IPS-18a (cell line): ENCODE measurements at regions not wholly inside any gene's neighbourhood (a gene's known extent, or its start where the extent isn't known, plus 50 kb on each side); places are given as distances from the start of the nearest gene placed in this dataset.

Experiments
- H3K27ac ChIP-seq: one replicate; pipeline ENCODE4 v1.5.1; 2013; ENCODE audit warnings: low read length
- H3K27me3 ChIP-seq: one replicate; pipeline ENCODE4 v1.6.1; 2013; ENCODE audit warnings: mild to moderate bottlenecking, low read length; ENCODE audit not compliant: control insufficient read depth, insufficient read depth
- H3K36me3 ChIP-seq: one replicate; pipeline ENCODE4 v1.6.1; 2013; ENCODE audit warnings: low read depth, low read length; ENCODE audit not compliant: control insufficient read depth
- H3K4me1 ChIP-seq: one replicate; pipeline ENCODE4 v1.6.1; 2013; ENCODE audit warnings: low read depth, low read length; ENCODE audit not compliant: control insufficient read depth
- H3K4me3 ChIP-seq: one replicate; pipeline ENCODE4 v1.5.1; 2013; ENCODE audit warnings: low read length
- H3K9ac ChIP-seq: one replicate; pipeline ENCODE4 v1.6.1; 2013; ENCODE audit warnings: mild to moderate bottlenecking, low read length, moderate library complexity
- H3K9me3 ChIP-seq: one replicate; pipeline ENCODE4 v1.6.1; 2013; ENCODE audit warnings: low read depth, low read length; ENCODE audit not compliant: control insufficient read depth

- H3K27me3 ChIP-seq = no peaks in the 10 kb centered on the region
- H3K27ac ChIP-seq = no peak overlapping the region
- no peak overlapping the region for H3K9ac ChIP-seq
- no peak overlapping the region for H3K4me3 ChIP-seq
- peaks cover 22% of the 10 kb centered on the region for H3K4me1 ChIP-seq
- H3K36me3 ChIP-seq = no peaks in the 10 kb centered on the region
- no peaks in the 10 kb centered on the region for H3K9me3 ChIP-seq
Observed at GRCh38 chr5:67390935-67391334, 194.3 kb upstream of the CD180 start.

GRCh38 chr5:67383451-67383850 lies 186.9 kb upstream of the CD180 start:
- Histone ChIP-seq H3K4me1 (no peaks in the 10 kb centered on the region), H3K9me3 (no peaks in the 10 kb centered on the region), H3K36me3 (no peaks in the 10 kb centered on the region), H3K9ac (no peak overlapping the region), H3K4me3 (no peak overlapping the region), H3K27me3 (no peaks in the 10 kb centered on the region), H3K27ac (no peak overlapping the region)

- H3K4me3 ChIP-seq = no peak overlapping the region
Observed at GRCh38 chr5:67381236-67381880, 184.8 kb upstream of the CD180 start.

GRCh38 chr5:67380431-67380830 lies 183.8 kb upstream of the CD180 start:
- H3K4me3 ChIP-seq = no peak overlapping the region
- H3K27me3 ChIP-seq = no peaks in the 10 kb centered on the region
- H3K9me3 ChIP-seq = no peaks in the 10 kb centered on the region
- no peaks in the 10 kb centered on the region for H3K36me3 ChIP-seq
- H3K4me1 ChIP-seq = no peaks in the 10 kb centered on the region
- no peak overlapping the region for H3K9ac ChIP-seq
- no peak overlapping the region for H3K27ac ChIP-seq

More at GRCh38 chr5:67381236-67381880, 184.8 kb upstream of the CD180 start:
- Histone ChIP-seq H3K27ac (no peak overlapping the region), H3K4me1 (no peaks in the 10 kb centered on the region), H3K9ac (no peak overlapping the region), H3K27me3 (no peaks in the 10 kb centered on the region), H3K9me3 (no peaks in the 10 kb centered on the region), H3K36me3 (no peaks in the 10 kb centered on the region)

DNA sequence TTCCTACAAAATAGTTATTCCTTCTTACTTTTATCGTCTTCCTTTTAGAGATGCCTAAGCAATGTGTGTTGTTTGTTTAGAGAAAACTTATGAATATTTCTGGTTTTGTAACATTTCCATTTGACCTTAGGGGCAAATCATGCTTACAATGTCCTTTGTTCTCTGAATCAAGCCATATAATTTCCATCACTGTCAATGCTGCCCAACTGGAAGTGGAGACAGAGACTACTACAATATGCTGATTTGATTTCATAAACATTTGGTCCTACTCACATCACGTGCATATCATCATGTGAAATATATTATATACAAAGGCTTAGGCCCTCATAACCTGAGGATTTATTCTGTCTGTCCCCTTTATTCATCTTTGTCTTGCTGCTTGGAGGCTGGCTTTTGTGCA lies 183.2 kb upstream of the CD180 start:
- no peak overlapping the region for H3K27ac ChIP-seq
- H3K9ac ChIP-seq = no peak overlapping the region
- no peaks in the 10 kb centered on the region for H3K4me1 ChIP-seq
- no peaks in the 10 kb centered on the region for H3K27me3 ChIP-seq
- no peaks in the 10 kb centered on the region for H3K36me3 ChIP-seq
- no peak overlapping the region for H3K4me3 ChIP-seq
- H3K9me3 ChIP-seq = no peaks in the 10 kb centered on the region

GRCh38 chr5:67378256-67378655 lies 181.7 kb upstream of the CD180 start:
- Histone ChIP-seq H3K9ac (no peak overlapping the region), H3K27ac (no peak overlapping the region), H3K36me3 (no peaks in the 10 kb centered on the region)

DNA sequence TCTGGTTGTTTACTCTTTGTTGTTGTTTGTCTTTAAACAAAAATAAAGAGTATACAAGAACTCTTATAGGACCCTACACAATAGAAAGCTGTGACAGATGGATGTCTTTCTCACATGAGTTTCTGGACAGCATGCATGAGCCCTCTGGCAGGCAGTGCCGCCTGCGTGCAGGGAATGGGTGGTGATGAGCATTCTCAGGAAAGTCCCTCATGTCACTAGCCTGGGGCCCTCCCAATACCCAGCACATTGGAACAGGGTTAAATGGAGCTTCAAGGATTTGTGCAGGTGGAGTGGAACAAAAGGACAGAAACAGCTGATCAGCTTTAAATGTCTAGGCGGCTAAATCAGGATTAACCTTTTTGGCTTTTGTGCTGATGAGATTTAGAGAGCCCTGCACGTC lies 181.0 kb upstream of the CD180 start:
- Histone ChIP-seq H3K27ac (no peak overlapping the region), H3K27me3 (no peaks in the 10 kb centered on the region), H3K36me3 (no peaks in the 10 kb centered on the region), H3K9ac (no peak overlapping the region), H3K4me3 (no peak overlapping the region), H3K9me3 (no peaks in the 10 kb centered on the region), H3K4me1 (no peaks in the 10 kb centered on the region)

More at GRCh38 chr5:67378256-67378655, 181.7 kb upstream of the CD180 start:
- H3K27me3 ChIP-seq = no peaks in the 10 kb centered on the region
- no peaks in the 10 kb centered on the region for H3K9me3 ChIP-seq
- H3K4me1 ChIP-seq = no peaks in the 10 kb centered on the region
- H3K4me3 ChIP-seq = no peak overlapping the region

DNA sequence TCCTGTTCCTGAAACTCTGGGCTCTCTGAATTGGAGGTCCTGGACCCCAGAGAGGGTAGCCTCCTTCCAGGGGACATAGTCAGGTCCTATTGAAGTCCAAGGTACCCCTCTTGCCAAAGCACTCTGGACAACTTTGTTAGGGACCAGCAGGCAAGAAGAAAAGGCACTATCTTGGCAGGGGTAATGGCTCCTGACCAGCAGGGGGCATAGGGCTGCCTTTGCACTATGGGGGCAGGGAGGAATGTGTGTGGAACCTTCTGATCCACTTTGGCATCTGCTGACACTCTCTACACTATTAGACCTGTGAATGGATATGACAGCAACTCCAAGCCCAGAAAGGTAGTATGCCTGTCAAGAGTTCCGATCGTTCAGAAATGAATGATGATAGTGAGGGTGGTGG lies 179.0 kb upstream of the CD180 start:
- H3K27me3 ChIP-seq = no peaks in the 10 kb centered on the region
- no peaks in the 10 kb centered on the region for H3K4me1 ChIP-seq
- no peaks in the 10 kb centered on the region for H3K9me3 ChIP-seq
- H3K27ac ChIP-seq = no peak overlapping the region
- no peaks in the 10 kb centered on the region for H3K36me3 ChIP-seq
- no peak overlapping the region for H3K4me3 ChIP-seq
- no peak overlapping the region for H3K9ac ChIP-seq

DNA sequence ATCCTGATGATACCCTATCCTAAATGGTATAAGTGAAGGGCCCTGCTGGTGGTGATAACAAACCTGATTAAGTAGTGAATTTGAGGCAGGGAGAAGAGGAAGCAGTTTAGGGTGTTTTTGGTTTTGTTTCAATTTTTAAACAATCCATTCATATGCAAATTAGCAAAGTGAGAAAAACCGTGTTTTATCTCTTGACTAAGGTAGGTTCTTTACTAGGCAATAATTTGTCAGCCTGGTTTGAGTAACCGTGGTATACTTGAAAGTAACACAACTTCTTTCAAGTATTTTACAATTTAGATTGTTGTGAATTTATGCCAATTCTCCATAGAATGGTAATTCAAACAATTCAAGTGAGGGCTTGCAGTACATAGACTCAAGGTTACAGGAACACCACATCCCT lies 177.8 kb upstream of the CD180 start:
- H3K27me3 ChIP-seq = no peaks in the 10 kb centered on the region
- H3K4me3 ChIP-seq = no peak overlapping the region
- H3K9me3 ChIP-seq = no peaks in the 10 kb centered on the region
- no peak overlapping the region for H3K9ac ChIP-seq
- H3K27ac ChIP-seq = no peak overlapping the region
- H3K4me1 ChIP-seq = no peaks in the 10 kb centered on the region
- no peaks in the 10 kb centered on the region for H3K36me3 ChIP-seq

DNA sequence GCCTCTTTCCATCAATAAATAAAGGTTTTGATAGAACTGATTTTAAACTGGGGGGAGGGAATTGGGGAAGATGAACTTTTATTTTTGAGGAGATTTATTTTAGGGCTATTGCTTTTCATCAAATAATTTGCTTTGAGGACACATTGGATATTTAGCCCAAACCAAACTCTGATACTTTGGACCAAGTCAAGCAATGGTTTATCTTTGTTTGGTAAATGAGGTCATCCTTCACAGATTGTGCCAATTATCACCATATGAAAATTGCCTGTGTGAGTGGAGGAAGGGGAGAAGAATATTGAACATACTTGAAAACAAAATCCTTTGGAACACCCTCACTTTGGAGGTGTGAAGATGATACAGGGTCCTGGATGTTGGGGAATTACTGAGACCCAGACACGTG lies 176.9 kb upstream of the CD180 start:
- Histone ChIP-seq H3K9me3 (no peaks in the 10 kb centered on the region), H3K4me1 (no peaks in the 10 kb centered on the region), H3K4me3 (no peak overlapping the region), H3K27ac (no peak overlapping the region), H3K9ac (no peak overlapping the region), H3K27me3 (no peaks in the 10 kb centered on the region), H3K36me3 (no peaks in the 10 kb centered on the region)

DNA sequence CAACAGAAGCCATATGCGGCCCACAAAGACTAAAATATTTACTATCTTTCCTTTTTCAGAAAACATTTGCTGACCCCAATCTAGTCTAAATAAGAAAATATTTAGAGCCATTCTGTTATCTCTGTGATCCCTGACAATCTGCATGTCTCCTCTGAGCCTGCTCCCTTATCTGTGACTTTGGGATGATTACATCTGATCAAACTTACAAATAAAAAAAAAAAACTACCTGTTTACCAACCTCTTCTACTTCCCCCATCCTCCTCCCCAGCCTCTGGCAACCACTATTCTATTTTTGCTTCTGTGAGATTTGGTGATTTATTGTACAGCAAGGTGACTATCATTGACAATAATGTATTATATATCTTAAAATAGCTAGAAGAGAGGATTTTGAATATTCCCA lies 176.3 kb upstream of the CD180 start:
- Histone ChIP-seq H3K36me3 (no peaks in the 10 kb centered on the region), H3K4me3 (no peak overlapping the region), H3K9ac (no peak overlapping the region), H3K4me1 (no peaks in the 10 kb centered on the region), H3K27me3 (no peaks in the 10 kb centered on the region), H3K9me3 (no peaks in the 10 kb centered on the region), H3K27ac (no peak overlapping the region)

GRCh38 chr5:67371924-67372323 lies 175.3 kb upstream of the CD180 start:
- no peaks in the 10 kb centered on the region for H3K27me3 ChIP-seq
- H3K9me3 ChIP-seq = no peaks in the 10 kb centered on the region

More at GRCh38 chr5:67371924-67372323, 175.3 kb upstream of the CD180 start:
- Histone ChIP-seq H3K36me3 (no peaks in the 10 kb centered on the region), H3K9ac (no peak overlapping the region), H3K4me1 (no peaks in the 10 kb centered on the region), H3K4me3 (no peak overlapping the region), H3K27ac (no peak overlapping the region)
